B cell (primary cell): ENCODE measurements at regions not wholly inside any gene's neighbourhood (a gene's known extent, or its start where the extent isn't known, plus 50 kb on each side); places are given as distances from the start of the nearest gene placed in this dataset.

Experiments used
- ATAC-seq: fragments of 200-7000 bp; cut with Tn5 transposase; one replicate; pipeline ENCODE4 v1.10.0; 2021; ENCODE audit warnings: low read depth, mild to moderate bottlenecking, moderate number of reproducible peaks, moderate library complexity
- CTCF ChIA-PET: fragments of 350-600 bp; sonication (Branson Sonifier 250); formaldehyde crosslinking; loops from one replicate; lab custom pipeline; 2021; ENCODE audit warnings: antibody characterized with exemption, inconsistent platforms; lab: Charles Lee
- POLR2A ChIA-PET: fragments of 350-600 bp; sonication (Branson Sonifier 250); formaldehyde crosslinking; loops from one replicate; lab custom pipeline; 2021; ENCODE audit warnings: antibody characterized with exemption; lab: Charles Lee
- DNase-seq: peaks from one replicate; pipeline ENCODE4 v3.0.0; 2013
- H2AFZ ChIP-seq: 2 replicates; pipeline ENCODE4 v1.6.1; 2012; ENCODE audit warnings: mild to moderate bottlenecking, low read depth, low read length; ENCODE audit not compliant: insufficient read depth, poor library complexity, severe bottlenecking
- H3K27ac ChIP-seq, 2 donors: 1 replicate in 1 of 2; 2 replicates in 1 of 2; pipeline ENCODE4 v1.5.1; 2012 to 2013; ENCODE audit warnings: low read length in 2 of 2, mild to moderate bottlenecking in 2 of 2, moderate library complexity in 1 of 2
- H3K27me3 ChIP-seq, 4 experiments: fragments of 200-600 bp in 1 of 4; sonication (generic) in 1 of 4; replicated peaks in 1 of 4; 1 replicate in 2 of 4; 2 replicates in 2 of 4; pipeline versions ENCODE4 v1.6.1 to v1.7.0; 2013 to 2016; ENCODE audit warnings: low read length in 3 of 4, mild to moderate bottlenecking in 2 of 4, mixed read lengths in 1 of 4, moderate library complexity in 1 of 4; ENCODE audit not compliant: insufficient read depth in 4 of 4, control insufficient read depth in 3 of 4; ENCODE audit errors: control extremely low read depth in 1 of 4
- H3K36me3 ChIP-seq, 2 experiments: replicated peaks in 1 of 2; 1 replicate in 1 of 2; 2 replicates in 1 of 2; pipeline versions ENCODE4 v1.6.1 to v1.7.1; 2013; ENCODE audit warnings: low read length in 1 of 2; ENCODE audit not compliant: insufficient read depth in 2 of 2, control insufficient read depth in 1 of 2; ENCODE audit errors: control extremely low read depth in 1 of 2, extremely low read depth in 1 of 2
- H3K4me1 ChIP-seq, 2 donors: fragments of 200-600 bp in 1 of 2; sonication (generic) in 1 of 2; 1 replicate in 1 of 2; 2 replicates in 1 of 2; pipeline versions ENCODE4 v1.5.1 to v1.6.1; 2013 to 2017; ENCODE audit warnings: low read length in 2 of 2; ENCODE audit not compliant: control insufficient read depth in 2 of 2, insufficient read depth in 2 of 2
- H3K4me2 ChIP-seq: replicated peaks from 2 replicates; pipeline ENCODE3; 2012; ENCODE audit warnings: mild to moderate bottlenecking, low read depth, low read length; ENCODE audit not compliant: poor library complexity, severe bottlenecking
- H3K4me3 ChIP-seq, 5 experiments: fragments of 200-600 bp in 1 of 5; sonication (generic) in 1 of 5; 1 replicate in 3 of 5; 2 replicates in 2 of 5; pipeline versions ENCODE4 v1.5.1 to v1.7.0; 2011 to 2016; ENCODE audit warnings: low read length in 4 of 5, mild to moderate bottlenecking in 4 of 5, low read depth in 2 of 5, control low read depth in 1 of 5, moderate library complexity in 1 of 5; ENCODE audit not compliant: insufficient read depth in 1 of 5; ENCODE audit errors: control extremely low read depth in 1 of 5, extremely low read depth in 1 of 5
- H3K79me2 ChIP-seq: fragments of 200-600 bp; sonication (generic); one replicate; pipeline ENCODE4 v1.6.0; 2016; ENCODE audit warnings: low read length; ENCODE audit not compliant: control insufficient read depth, insufficient read depth
- H3K9ac ChIP-seq: fragments of 200-600 bp; sonication (generic); 2 replicates; pipeline ENCODE4 v1.6.1; 2017; ENCODE audit warnings: mild to moderate bottlenecking, low read length, moderate library complexity
- H3K9me3 ChIP-seq, 3 donors: one replicate each; pipeline versions ENCODE4 v1.6.1 to v1.7.1; 2013; ENCODE audit warnings: low read length in 2 of 3; ENCODE audit not compliant: control insufficient read depth in 2 of 3, insufficient read depth in 1 of 3; ENCODE audit errors: control extremely low read depth in 1 of 3
- H4K20me1 ChIP-seq: 2 replicates; pipeline ENCODE4 v1.6.0; 2012; ENCODE audit warnings: mild to moderate bottlenecking, low read length; ENCODE audit not compliant: insufficient read depth, control insufficient read depth, poor library complexity, severe bottlenecking
- H3K27ac Mint-ChIP-seq: one replicate; pipeline ENCODE4 v1.8.0; 2021; ENCODE audit warnings: mixed read lengths
- H3K27me3 Mint-ChIP-seq: one replicate; pipeline ENCODE4 v1.8.0; 2021; ENCODE audit warnings: mixed read lengths
- H3K4me1 Mint-ChIP-seq: one replicate; pipeline ENCODE4 v1.8.0; 2021; ENCODE audit warnings: mixed read lengths
- H3K4me3 Mint-ChIP-seq: one replicate; pipeline ENCODE4 v1.8.0; 2021; ENCODE audit warnings: mixed read lengths
- H3K9me3 Mint-ChIP-seq: one replicate; pipeline ENCODE4 v1.8.0; 2022; ENCODE audit warnings: mixed read lengths; ENCODE audit not compliant: insufficient read depth
- CTCF ChIP-seq: fragments of 200-600 bp; IDR thresholded peaks from one replicate; pipeline ENCODE4 v1.8.0; 2022; ENCODE audit warnings: antibody characterized with exemption, mild to moderate bottlenecking
- EZH2 ChIP-seq: IDR thresholded peaks from 2 replicates; pipeline ENCODE4 v1.6.1; 2012; ENCODE audit warnings: borderline replicate concordance, low read depth, mild to moderate bottlenecking, moderate library complexity, low read length; ENCODE audit not compliant: insufficient read depth, poor library complexity, severe bottlenecking
- WGBS: methylation state at CpG from one replicate; pipeline ENCODE4 v1.1.5; 2013; ENCODE audit warnings: missing lambda C conversion rate; ENCODE audit not compliant: insufficient coverage; 5-methylcytosine and 5-hydroxymethylcytosine counted together
- intact Hi-C: fragments of 100-400 bp; cut with micrococcal nuclease; formaldehyde crosslinking; loops from one replicate; pipeline ENCODE4 v1.10.0; 2022

GRCh38 chr5:42923710-42924109 is 112.0 kb upstream of the SELENOP start:
- no peak overlapping the region for H3K4me3 ChIP-seq
- H3K27me3 ChIP-seq: no peaks in the 10 kb centered on the region
- H3K4me3 Mint-ChIP-seq: no peak overlapping the region
- H3K9ac ChIP-seq: no peak overlapping the region
- no peaks in the 10 kb centered on the region for H3K79me2 ChIP-seq
- no peak for TF ChIP-seq CTCF
- peaks cover 0 to 7% (median 0%) of the 10 kb centered on the region in 3 donors for H3K9me3 ChIP-seq
- H3K27me3 Mint-ChIP-seq: no peaks in the 10 kb centered on the region
- no peaks in the 10 kb centered on the region for H3K4me1 Mint-ChIP-seq
- no peak overlapping the region for H3K27ac Mint-ChIP-seq
- H3K4me1 ChIP-seq: peaks cover 0 to 2% of the 10 kb centered on the region in 2 donors
- ChIA-PET POLR2A (no interaction called here), CTCF (interaction anchor here (1.3 kb wide), 1 partner anchor 12 kb away, joined by 4 read pairs; no protein-coding TSS in a partner anchor)
- intact Hi-C loops: no loop called here
- 93% methylated on average over 12 of the region's 14 CpGs for WGBS
- H4K20me1 ChIP-seq: no peaks in the 10 kb centered on the region
- no peaks in the 10 kb centered on the region for H3K36me3 ChIP-seq
- no peak overlapping the region for H3K27ac ChIP-seq
- H2AFZ ChIP-seq: no peak overlapping the region
- DNase-seq (no peak), ATAC-seq (no peak)
- no peak overlapping the region for H3K4me2 ChIP-seq
- no peaks in the 10 kb centered on the region for H3K9me3 Mint-ChIP-seq

- no peak overlapping the region for H3K4me3 ChIP-seq
- no peak overlapping the region for H3K4me2 ChIP-seq
- CTCF ChIA-PET: no interaction called here
- no peaks in the 10 kb centered on the region for H3K27me3 ChIP-seq
- ATAC-seq (no peak), DNase-seq (no peak)
- intact Hi-C loops: no loop called here
- no peak overlapping the region for H3K27ac Mint-ChIP-seq
- H3K9me3 ChIP-seq: peaks cover 0 to 3% (median 0%) of the 10 kb centered on the region in 3 donors
- POLR2A ChIA-PET: no interaction called here
- H3K4me1 Mint-ChIP-seq: no peaks in the 10 kb centered on the region
- 75% methylated on average over 2 of the region's 3 CpGs for WGBS
- H3K9me3 Mint-ChIP-seq: no peaks in the 10 kb centered on the region
- H3K27me3 Mint-ChIP-seq: no peaks in the 10 kb centered on the region
- no peaks in the 10 kb centered on the region for H3K79me2 ChIP-seq
- H2AFZ ChIP-seq: no peak overlapping the region
- no peaks in the 10 kb centered on the region for H3K36me3 ChIP-seq
- H3K4me1 ChIP-seq: no peaks in the 10 kb centered on the region
- H4K20me1 ChIP-seq: no peaks in the 10 kb centered on the region
- no peak overlapping the region for H3K27ac ChIP-seq
- H3K4me3 Mint-ChIP-seq: no peak overlapping the region
- H3K9ac ChIP-seq: no peak overlapping the region
- no peak for TF ChIP-seq EZH2
- TF ChIP-seq CTCF: no peak
Observed at GRCh38 chr5:42919600-42919999, 107.9 kb upstream of the SELENOP start.
